ENCODE measurements at regions not wholly inside any gene's neighbourhood (a gene's known extent, or its start where the extent isn't known, plus 50 kb on each side); places are given as distances from the start of the nearest gene placed in this dataset.

- intact Hi-C loops (cut with DNase I): no loop called here
- ATAC-seq: no peak
- DNase-seq (ENCODE audit: low spot score): no peak
Measured at GRCh38 chr10:120392245-120392644, 64.8 kb upstream of the PLPP4 start.

DNA sequence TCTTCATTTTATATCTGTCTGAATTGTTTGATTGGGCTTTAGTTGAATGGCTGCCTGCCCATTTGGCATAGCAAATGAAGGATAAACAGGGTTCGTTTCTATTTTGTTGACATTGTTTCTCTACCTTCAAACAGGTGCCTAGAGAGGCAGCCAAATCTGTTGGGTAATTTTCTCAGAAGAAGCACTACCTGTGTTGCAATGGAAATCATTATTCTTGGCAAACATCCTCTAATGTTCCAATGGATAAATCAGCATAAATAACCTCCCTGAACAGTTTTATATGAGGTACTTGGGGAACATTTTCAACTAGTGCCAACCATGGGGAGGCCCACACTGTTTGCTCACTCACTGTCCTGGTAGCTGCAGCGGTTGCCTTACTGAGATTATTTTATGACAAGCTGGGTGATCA, 64.4 kb upstream of the PLPP4 start:
- intact Hi-C loops (cut with DNase I): no loop called here
- ATAC-seq: no peak
- DNase-seq (ENCODE audit: low spot score): no peak

- intact Hi-C loops (cut with DNase I): no loop called here
Measured at GRCh38 chr10:120394446-120394845, 62.6 kb upstream of the PLPP4 start.

DNA sequence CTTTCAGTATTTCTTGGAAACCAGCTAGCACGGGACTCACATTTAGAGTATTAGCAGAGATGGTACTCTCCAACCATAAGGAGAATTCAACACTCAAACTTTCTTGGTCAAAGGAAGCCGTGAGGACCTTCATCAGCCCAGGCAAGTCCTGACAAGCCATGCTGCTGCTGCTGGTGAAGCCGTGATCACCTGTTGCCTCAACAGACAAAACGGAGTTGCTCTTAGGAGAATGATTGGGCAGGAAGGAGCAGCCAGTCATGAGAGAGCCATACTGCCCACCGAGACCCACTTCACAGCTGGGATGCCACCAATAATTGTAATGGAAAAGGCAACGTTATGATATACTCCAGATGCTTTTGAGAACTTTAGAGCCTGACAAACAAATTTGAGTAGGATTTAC, 60.8 kb upstream of the PLPP4 start:
- intact Hi-C loops (cut with DNase I): no loop called here
- DNase-seq (ENCODE audit: low spot score) (no peak), ATAC-seq (no peak)

More at GRCh38 chr10:120394446-120394845, 62.6 kb upstream of the PLPP4 start:
- ATAC-seq (no peak), DNase-seq (ENCODE audit: low spot score) (no peak)

DNA sequence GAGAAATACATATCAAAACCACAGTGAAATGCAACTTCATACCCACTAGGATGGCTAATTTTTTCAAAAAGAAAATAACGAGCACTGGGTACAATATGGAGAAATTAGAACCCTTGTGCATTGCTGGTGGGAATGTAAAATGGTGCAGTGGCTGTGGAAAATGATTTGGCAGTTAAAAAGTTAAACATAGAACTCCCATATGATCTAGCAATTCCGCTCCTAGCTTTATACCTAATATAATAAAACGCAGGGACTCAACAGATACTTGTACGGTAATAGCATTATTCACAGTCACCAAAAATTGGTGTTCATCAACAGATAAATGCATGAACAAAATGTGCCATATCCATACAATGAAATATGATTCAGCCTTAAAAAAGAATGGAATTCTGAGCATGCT, 58.8 kb upstream of the PLPP4 start:
- no peak for DNase-seq (ENCODE audit: low spot score)
- no peak for ATAC-seq
- intact Hi-C loops (cut with DNase I): no loop called here

DNA sequence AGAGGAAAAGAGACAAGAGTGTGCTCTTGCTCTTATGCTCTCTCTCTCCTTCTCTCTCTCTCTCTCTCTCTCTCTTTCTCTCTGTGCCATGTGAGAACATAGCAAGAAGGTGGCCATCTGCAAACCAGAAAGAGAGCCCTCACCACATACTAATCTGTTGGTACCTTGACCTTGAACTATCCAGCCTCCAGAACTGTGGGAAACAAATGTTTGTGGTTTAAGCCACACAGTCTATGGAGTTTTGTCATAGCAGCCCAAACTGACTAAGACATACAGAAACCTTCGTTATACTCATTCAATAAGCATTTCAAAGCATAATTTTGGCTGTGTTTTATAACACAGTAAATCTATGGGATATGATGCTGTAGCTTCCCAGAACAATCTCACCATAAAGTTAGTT, 56.4 kb upstream of the PLPP4 start:
- DNase-seq (ENCODE audit: low spot score): no peak
- no peak for ATAC-seq
- intact Hi-C loops (cut with DNase I): no loop called here

GRCh38 chr10:120402147-120402766, 54.8 kb upstream of the PLPP4 start:
- ATAC-seq (no peak), DNase-seq (ENCODE audit: low spot score) (no peak)
- intact Hi-C loops (cut with DNase I): no loop called here

DNA sequence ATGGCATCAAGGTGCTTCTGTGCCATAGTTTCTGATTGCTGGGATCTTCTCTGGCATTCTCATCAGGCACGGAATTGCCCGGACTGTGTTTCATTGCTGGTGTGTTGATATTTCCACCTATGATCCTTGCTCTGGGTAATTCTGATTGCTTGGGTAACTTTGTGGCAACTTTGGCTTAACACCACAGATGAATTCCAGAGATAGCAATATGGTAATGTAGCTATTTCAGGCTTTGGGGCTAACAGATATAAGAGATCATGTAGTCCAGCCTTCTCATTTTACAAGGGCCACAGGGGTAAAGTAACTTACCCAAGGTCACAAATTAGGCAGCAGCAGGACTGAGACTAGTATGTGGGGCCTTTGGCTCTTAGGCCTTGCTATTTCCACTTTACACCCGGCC, 53.9 kb upstream of the PLPP4 start:
- no peak for DNase-seq (ENCODE audit: low spot score)
- intact Hi-C loops (cut with DNase I): no loop called here
- no peak for ATAC-seq

GRCh38 chr10:120406376-120406775, 50.7 kb upstream of the PLPP4 start:
- no peak for DNase-seq (ENCODE audit: low spot score)
- intact Hi-C loops (cut with DNase I): no loop called here
- no peak for ATAC-seq
